ENCODE measurements at regions not wholly inside any gene's neighbourhood (a gene's known extent, or its start where the extent isn't known, plus 50 kb on each side); places are given as distances from the start of the nearest gene placed in this dataset.
A peak's percentile ranks its signal among the peaks of the same experiment; 100 is the strongest.
"Not testable (repeated sequence)": the region's sequence is repeated elsewhere in the genome, so short reads cannot be mapped to it uniquely, and the experiment has no call there.

DNA sequence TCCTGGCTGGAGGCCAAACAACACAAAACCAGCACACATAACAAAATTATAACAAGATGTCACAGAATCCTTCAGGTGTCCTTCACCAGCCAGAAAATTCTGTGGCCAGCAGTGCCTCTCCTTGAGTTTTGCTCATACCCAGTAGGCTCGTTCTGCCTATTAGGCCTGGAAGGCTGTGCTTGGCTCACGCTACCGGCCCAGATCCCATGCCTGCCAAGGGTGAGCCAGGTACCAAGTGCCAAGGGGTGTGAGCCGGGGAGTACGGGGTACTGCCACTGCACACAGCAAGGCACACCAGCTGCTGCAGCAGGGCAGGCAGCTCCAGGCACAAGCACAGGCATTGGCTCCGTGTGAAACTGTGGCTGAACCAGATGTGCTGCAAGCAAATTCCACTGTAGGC lies 1562.0 kb downstream of the REEP3 start:
- no peak for DNase-seq

DNA sequence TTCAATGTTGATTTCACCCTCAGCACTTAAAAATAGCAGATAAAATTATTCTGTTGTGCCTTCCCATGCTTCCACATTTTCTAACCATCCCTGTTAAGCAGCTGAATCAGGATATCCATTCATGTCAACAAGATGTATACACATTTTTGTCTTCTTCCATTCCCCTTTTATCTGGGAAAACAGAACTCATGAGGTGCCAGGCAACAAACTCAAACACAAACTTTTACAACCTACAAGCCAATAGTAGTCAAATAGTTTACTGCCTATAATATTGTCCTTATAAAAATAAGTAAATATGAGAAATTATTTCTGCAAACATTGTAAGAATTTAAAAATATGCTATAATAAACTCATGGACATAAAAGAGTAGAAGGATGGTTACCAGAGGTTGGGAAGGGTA lies 1569.8 kb downstream of the REEP3 start:
- no peak for DNase-seq

DNA sequence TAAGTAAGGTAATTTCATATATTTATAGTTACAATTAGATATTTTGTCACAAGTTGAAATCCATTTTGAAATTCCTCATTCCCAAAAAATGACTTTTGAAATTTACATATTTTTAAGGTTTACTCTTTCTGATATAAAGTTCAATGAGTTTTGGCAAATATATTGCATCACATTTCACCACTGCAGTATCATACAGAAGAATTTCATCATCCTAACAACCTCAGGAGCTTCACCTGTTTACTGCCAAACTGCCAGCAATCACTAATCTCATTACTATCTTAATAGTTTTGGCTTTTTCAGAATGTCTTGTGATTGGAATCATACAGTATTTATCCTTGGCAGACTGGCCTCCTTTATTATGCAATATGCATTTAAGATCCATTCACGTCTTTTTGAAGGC lies 1578.9 kb downstream of the REEP3 start:
- DNase-seq: no peak

DNA sequence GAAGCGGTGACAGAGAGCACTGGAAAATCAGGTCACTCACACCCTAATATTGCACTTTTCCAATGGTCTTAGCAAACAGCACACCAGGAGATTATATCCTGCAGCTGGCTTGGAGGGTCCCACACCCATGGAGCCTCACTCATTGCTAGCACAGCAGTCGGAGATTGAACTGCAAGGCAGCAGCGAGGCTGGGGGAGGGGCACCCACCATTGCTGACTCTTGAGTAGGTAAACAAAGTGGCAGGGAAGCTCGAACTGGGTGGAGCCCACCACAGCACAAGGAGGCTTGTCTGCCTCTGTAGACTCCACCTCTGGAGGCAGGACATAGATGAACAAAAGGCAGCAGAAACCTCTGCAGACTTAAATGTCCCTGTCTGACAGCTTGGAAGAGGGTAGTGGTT lies 1579.7 kb downstream of the REEP3 start:
- not testable (repeated sequence) for DNase-seq

DNA sequence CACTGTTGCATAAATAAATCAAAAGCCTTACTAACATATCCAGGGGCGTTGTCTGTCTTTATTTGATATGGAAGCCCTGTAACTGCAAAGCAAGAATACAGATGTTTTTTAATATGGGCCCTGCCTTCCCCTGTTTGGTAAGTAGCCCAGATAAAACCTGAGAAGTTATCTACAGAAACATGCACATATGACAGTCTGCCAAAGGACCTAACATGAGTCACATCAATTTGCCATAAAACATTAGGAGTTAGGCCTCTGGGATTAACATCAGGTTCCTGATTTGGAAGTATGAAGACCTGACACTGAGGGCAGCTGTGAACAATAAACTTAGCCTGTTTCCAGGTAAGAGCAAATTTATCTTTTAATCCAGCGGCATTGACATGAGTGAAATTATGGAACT lies 1588.8 kb downstream of the REEP3 start:
- no peak for DNase-seq

DNA sequence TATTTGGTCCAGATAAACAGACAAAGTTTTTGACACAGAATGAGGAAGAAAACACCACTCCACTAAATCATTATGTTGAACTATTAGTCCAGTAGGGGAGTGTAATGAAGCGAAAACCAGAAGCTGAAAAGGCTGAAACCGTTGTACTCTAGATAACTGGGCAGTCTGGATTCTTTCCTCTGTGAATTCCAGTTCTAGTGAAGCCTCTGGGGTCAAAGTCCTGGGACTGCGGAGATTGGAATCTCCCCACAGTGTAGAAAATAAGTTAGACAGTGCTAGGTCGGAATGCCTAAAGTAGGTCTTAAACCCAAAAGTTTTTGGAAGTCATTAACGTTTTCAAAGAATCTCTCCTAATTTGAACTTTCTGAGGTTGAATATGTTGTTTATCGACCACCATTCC lies 1589.9 kb downstream of the REEP3 start:
- not testable (repeated sequence) for DNase-seq

DNA sequence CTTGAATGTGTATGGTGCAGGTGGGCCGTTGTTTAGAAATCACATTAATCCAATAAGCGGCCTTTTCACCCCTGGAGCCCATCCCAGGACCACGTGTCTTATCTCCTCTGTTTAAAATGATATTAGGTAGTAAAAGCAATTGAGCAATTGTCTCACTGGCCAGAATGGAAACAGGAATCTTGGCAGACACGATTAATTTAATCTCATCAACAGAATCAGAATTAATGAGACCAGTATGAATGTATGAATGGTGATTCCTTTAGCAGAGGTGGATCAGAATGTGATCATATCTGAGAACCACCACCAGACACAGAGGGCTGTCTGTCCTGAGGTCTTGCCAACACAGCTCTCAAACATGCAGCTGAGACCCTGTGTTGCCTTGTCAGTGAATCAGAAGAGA lies 1591.4 kb downstream of the REEP3 start:
- no peak for DNase-seq

DNA sequence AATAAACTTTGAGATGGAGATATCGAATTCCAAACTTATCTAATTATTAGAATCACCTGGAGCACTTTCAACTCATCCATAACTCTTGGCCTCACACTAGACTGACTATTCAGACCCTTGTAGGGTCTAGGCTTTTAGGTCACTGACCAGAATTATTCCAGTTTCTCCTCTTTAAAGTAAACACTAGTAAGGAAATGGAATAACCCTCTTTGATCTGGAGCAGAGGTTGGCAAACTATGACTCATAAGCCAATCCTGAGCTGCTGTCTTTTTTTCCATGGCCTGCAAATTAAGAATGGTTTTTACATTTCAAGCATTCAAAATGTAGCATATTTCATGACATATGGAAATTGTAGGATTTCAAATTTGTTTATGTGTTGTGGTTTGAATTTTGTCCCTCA lies 1601.9 kb downstream of the REEP3 start:
- DNase-seq: no peak

DNA sequence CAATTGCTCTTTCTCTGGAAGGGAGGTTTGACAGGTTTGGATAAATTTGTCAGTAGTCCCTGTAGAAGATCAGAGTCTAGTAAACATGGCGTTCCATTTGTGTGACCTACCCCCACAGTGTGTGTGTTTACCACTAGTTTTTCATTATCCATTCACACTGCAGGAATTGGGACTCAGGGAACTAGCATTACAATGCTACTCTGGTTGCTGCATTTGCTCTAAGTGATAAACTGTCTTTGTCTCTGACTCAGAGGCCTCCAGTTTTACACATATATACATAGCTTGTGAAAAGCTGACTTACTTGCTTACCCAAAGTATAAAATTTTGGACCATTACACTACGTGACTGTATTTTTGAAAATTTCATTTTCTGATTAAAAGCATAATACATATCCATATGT lies 1604.0 kb downstream of the REEP3 start:
- no peak for DNase-seq

DNA sequence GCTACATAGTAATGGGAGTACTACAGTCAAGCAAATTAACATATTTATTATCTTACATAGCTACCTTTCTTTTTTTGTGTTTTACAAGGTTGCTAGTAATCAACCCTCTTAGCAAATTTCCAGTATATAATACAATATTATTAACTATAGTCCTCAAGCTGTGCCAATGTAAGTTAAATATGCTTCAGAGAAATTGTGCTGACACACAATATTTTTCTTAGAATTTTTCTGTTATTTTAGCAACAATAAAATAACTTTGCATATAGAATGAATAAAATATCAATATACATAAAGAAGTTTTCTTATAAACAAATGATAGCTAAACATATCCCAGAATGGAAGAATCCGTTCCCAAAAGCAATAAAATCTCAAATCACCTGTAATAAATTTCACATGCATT lies 1605.1 kb downstream of the REEP3 start:
- DNase-seq: no peak

DNA sequence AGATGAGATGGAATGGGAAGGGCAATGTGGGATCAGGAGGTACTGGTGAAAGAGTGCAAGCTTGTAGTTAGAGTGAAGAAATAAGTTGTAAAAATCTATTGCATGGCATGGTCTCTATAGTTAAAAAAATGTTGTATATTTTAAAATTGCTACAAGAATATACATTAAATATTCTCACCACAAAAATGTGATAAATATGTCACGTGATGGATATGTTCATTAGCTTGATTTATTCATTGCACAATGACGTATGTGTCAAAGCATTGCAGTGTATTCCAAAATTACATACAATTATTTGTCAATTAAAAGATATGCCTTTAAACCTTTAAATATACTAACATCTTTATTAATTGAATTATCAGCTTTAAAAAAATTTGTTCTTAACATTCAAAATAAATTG lies 1607.1 kb downstream of the REEP3 start:
- DNase-seq: no peak

DNA sequence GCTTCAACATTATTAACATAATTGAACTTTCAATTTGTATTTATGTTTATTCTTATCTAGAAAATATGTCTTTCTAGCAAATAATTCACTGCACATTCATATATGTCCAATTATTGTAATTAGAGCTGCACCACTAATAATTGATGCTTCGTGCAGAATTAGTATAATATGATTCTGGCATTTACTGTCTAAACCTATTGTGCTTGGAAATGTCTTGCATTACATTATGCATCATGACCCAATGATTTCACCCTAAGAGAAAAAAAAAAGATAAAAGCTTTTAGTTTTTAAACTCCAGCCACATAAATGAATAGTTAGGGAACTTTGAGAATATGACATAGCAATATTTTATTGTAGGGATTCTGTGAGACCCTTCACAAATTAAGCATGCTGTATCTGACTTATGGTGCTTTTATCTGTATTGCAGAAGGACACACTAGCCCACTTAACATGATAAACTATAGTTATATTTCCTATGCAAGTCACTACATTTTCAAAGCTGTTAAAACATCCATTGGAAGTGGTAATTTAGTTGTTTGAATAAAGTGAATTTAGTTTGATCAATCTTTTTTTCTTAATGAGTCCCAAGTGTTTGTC lies 1609.1 kb downstream of the REEP3 start:
- no peak for DNase-seq

DNA sequence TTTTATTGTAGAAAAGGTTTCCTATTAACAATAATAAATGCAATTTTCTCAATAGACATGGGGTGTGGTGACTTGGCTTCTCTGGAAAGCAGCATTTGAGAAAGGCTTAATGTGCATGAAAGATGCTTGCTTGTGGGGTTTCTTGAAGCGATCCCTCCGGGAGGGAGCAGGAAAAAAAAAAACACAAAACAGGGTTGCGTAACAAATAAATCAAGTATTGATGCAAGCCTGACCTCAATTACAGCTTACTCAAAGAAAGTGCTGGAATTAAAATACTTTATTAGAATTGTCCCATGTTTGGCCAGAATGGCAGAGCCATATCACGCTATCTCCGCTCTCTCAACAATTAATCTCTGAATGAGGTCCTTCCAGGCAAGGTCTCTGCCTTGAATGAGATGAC lies 1612.5 kb downstream of the REEP3 start:
- DNase-seq: no peak

DNA sequence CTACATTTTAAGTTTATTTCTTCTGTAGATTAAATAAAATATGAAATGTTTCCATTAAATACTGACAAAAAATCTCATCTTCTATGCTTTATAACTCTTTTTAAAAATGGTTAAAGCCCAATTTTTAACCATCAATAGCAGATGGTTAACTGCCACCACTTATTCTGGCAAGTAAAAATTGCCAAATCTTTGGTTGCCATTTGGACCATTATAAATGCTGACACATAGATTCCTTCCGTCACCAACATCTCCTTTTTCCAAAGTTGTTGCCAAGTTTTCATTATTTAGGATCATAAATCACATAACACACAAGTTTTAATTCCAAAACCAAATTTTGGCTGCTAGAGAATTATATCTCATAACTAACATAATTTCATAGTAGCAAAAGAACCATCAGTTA lies 1614.3 kb downstream of the REEP3 start:
- DNase-seq: no peak

DNA sequence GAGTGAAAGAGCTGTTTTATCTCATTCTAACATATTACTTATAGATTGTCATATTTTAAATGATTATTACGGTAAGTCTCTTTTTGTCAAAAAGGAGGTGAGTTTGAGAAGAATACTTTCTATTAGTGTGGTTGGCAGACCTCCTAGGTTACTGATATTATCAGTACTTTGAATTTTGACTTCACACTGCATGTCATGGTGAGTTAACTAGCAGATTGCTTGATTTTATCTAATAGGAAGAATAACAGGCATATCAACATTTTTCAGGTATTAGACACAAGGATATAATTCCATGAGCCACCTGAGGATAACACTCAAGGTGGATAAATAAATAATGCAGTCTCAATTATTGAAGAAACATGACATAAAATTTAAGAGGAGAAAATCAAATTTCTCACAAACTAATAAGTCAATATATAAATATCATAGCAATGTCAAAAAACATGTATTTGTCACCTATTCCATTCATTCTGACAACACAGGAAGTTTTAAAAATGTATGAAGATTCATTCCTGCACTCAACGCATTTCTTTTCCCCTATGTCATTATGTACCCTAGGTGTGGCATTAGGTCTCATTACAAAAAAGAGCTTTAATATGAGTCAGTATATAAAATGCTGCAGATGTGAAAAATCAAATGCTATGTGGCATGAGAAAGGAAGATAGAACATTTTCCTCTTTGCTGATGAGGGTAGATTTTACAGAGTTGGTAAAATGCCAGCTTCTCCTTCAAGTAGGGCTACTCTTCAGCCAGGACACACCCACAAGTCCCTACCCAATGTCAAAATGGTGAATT lies 1621.6 kb downstream of the REEP3 start:
- DNase-seq: no peak

DNA sequence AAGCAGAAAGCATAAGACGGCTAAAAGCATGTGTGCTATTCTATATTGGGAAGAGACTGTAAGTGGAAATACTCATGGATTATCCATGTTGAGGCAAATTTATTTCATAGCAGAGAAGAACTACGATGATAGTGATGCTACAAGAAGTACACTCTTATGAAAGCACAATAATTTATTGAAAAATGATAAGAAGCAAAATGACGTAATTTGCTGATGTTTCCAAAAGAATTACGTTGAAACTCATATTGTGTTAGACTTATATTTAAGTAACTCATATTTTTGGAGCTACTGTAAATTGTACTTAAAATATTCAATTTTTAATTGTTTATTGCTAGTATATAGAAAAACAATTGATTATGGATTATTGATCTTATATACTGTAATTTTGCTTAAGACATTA lies 1622.5 kb downstream of the REEP3 start:
- no peak for DNase-seq

DNA sequence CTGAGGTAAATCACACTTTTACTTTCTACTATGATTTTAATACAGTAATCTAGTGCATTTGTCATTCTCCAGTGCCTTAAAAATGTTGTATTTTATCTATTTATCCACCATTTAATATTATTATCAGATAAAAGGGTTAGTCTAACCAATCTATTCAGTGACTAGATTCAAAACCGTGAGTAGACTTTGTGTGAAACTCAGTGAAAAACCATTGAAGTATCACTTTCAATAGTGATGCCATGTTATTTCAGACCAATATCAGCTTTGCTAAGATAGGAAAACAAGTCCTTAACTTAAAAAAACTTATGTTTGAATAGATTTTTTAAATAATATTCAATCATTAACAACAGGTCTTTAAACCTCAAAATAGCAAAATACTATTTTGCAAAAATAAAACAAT lies 1628.7 kb downstream of the REEP3 start:
- no peak for DNase-seq

DNA sequence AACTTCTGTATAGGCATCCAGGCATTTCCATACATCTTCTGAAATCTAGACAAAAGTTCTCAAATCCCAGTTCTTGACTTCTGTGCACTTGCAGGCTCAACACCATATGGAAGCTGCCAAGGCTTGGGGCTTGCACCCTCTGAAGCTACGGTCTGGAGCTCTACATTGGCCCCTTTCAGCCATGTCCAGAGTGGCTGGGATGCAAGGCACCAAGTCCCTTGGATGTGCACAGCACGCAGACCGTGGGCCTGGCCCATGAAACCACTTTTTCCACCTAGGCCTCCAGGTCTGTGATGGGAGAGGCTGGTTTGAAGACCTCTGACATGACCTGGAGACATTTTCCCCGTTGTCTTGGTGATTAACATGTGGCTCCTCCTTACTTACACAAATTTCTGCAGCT lies 1645.1 kb downstream of the REEP3 start:
- no peak for DNase-seq

DNA sequence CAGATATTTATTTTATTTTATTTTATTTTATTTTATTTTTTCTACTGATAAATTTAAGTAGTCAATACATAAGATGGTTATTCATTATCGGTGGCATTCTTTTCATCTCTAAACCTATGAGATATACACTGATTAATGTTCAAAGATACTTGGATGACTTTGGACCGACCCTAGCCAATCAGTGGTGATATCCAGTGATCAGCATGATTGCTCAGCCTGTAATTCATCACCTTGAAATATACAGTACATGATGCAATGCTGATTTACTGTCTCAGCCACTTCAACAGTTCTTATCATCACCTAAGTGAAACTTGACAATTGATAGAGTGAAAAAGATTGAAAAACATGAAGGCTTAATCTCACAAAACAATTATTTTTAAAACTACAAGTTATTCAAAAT lies 1651.0 kb downstream of the REEP3 start:
- DNase-seq: no peak

DNA sequence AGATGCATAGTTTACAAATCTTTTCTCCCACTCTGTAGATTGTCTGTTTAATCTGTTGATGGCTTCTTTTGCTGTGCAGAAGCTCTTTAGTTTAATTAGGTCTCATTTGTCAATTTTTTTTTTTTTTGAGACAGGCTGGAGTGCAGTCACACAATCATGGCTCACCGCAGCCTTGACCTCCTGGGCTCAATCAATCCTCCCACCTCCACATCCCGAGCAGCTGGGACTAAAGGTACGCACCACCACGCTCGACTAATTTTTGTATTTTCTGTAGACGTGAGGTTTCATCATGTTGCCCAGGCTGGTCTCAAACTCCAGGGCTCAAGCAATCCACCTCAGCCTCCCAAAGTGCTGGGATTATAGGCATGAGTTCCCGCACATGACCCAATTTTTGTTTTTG lies 1655.8 kb downstream of the REEP3 start:
- DNase-seq: no peak

DNA sequence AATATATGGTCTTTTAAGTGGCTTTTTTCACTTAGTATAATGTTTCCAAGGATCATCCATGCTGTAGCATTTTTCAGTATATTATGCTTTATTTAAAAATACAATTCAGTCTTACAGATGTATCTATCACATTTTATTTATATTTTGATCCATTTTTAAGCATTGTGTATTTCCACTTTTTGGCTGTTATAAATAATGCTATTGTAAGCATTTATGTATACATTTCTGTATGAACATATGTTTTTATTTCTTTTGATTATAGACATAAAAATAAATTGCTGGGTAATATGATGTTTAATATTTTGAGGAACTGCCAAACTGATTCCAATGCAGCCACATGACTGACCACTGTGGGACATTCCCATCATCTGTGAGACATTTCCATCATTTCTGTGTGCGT lies 1662.0 kb downstream of the REEP3 start:
- no peak for DNase-seq

DNA sequence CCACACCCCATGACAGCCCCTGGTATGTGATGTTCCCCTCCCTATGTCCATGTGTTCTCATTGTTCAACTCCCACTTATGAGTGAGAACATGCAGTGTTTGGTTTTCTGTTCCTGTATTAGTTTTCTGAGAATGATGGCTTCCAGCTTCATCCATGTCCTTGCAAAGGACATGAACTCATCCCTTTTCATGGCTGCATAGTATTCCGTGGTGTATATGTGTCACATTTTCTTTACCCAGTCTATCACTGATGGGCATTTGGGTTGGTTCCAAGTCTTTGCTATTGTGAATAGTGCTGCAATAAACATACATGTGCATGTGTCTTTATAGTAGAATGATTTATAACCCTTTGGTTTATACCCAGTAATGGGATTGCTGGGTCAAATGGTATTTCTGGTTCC lies 1665.5 kb downstream of the REEP3 start:
- not testable (repeated sequence) for DNase-seq

DNA sequence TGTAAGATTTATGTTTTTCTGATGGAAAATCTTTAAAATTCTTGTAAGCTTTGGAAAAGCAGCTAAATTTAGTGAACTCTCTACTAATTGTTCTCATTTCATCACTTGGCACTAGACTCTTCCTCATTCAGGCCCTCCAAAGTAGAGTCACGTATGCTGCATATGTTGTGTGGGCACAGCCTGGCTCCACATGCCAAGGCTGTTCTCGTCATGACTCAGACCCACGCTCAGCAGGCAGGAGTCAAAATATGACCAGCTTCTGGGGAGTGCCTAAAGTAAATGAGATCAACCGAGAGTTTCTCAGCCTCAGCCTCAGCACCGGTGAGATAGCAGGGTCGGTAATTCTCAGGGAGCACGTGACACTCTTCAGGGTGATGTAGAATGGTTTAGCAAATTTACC lies 1672.9 kb downstream of the REEP3 start:
- DNase-seq: peak; percentile 87

DNA sequence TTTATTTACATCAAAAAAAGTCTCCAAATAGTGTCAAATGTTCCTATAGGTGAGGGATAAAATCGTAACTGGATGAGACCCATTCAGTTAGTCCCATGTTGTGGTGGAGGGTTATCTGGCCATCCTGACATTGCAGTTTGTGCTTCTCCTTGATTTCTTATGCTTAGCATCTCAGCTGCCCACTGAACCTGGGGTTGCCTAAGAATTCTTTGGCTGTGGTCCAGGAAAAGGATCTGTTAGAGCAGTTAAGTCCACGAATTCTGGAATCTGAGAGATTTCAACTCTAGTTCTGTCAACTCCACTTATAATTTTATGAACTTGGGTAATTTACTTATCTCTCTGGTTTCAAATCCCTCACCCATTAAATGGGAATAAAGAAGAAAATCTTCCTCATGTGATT lies 1673.4 kb downstream of the REEP3 start:
- DNase-seq: peak; percentile 33

DNA sequence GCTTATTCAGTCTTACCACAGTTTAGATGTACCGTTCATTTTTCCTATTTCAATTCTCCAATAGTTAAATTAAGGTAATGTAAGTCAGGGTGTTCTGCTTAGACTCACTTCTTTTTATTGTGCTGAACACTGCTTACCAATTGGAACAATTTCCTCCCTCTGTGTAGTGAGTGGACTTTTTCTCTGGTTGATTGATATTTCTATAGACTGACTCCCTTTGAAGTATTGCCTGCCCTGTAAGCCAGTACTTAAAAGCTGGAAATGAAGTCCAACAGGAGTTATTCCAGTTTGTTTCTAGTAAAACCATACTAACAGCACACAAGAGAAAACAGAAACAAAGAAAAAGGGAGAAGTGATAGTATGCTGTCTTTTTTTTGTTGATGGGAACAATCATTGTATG lies 1674.9 kb downstream of the REEP3 start:
- DNase-seq: no peak
